ENCODE measurements at regions not wholly inside any gene's neighbourhood (a gene's known extent, or its start where the extent isn't known, plus 50 kb on each side); places are given as distances from the start of the nearest gene placed in this dataset.
A peak's percentile ranks its signal among the peaks of the same experiment; 100 is the strongest.
"Not testable (repeated sequence)": the region's sequence is repeated elsewhere in the genome, so short reads cannot be mapped to it uniquely, and the experiment has no call there.

GRCh38 chr5:98004463-98004862, 769.0 kb upstream of the RGMB start:
- WGBS, 2 experiments (ENCODE audit: low coverage in 1 of 2, low lambda C conversion rate in 2 of 2, missing lambda C conversion rate in 2 of 2): 97 to 100% methylated on average over 3 of the region's 3 CpGs
- H4K20me1 ChIP-seq (ENCODE audit: insufficient read depth): no peaks in the 10 kb centered on the region
- no peak overlapping the region for H3K9ac ChIP-seq
- H3K27ac ChIP-seq: no peak overlapping the region
- no peak overlapping the region for H3K4me2 ChIP-seq (ENCODE audit: unreplicated experiment)
- no peaks in the 10 kb centered on the region for H3K79me2 ChIP-seq (ENCODE audit: insufficient read depth)
- no peaks in the 10 kb centered on the region for H3K9me3 ChIP-seq (ENCODE audit: low read depth)
- in situ Hi-C loops (cut with MboI): no loop called here
- no peak overlapping the region for H2AFZ ChIP-seq
- H3F3A ChIP-seq (ENCODE audit: insufficient read depth): no peaks in the 10 kb centered on the region
- no peaks in the 10 kb centered on the region for H3K36me3 ChIP-seq (ENCODE audit: low read depth)
- H3K9me2 ChIP-seq (ENCODE audit: insufficient read depth): no peaks in the 10 kb centered on the region
- no peak for DNase-seq
- TF ChIP-seq EZH2 (IDR thresholded peaks at IDR 0.05; ENCODE audit: insufficient read depth, poor library complexity, severe bottlenecking) (no peak), EZH2phosphoT487 (IDR thresholded peaks at IDR 0.05; ENCODE audit: insufficient read depth, low read depth) (no peak)
- H3K4me3 ChIP-seq: no peak overlapping the region
- no peaks in the 10 kb centered on the region for H3K4me1 ChIP-seq (ENCODE audit: insufficient read depth)
- no peaks in the 10 kb centered on the region for H3K27me3 ChIP-seq (replicated peaks; ENCODE audit: insufficient read depth)

DNA sequence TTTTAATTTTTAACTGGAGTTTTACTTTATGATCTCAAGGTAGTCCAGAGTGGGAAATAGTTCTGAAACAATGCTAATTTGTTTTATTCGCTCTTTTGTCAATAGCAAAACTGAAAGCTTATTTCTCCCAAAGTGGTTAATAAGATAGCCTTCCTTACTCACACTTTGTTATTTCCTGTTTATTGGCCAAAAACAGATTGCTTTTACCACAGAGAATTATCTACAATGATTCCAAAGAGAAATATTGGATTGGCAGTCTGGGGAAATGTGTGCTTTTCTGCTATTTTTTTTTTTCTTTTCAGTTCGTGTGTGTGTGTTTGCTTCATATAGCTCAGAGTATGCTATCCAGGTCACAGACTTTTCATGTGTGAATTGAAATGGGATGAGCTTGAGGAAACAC, 756.7 kb upstream of the RGMB start:
- Histone ChIP-seq H3K4me2 (ENCODE audit: unreplicated experiment) (no peak overlapping the region), H3K27ac (no peak overlapping the region), H3K36me3 (ENCODE audit: low read depth) (no peaks in the 10 kb centered on the region), H4K20me1 (ENCODE audit: insufficient read depth) (no peaks in the 10 kb centered on the region), H3K4me3 (no peak overlapping the region), H3K9ac (no peak overlapping the region), H3F3A (ENCODE audit: insufficient read depth) (no peaks in the 10 kb centered on the region), H3K27me3 (replicated peaks; ENCODE audit: insufficient read depth) (no peaks in the 10 kb centered on the region), H2AFZ (peak overlapping the region; percentile 66), H3K9me3 (ENCODE audit: low read depth) (no peaks in the 10 kb centered on the region), H3K9me2 (ENCODE audit: insufficient read depth) (no peaks in the 10 kb centered on the region), H3K4me1 (ENCODE audit: insufficient read depth) (peaks cover 6% of the 10 kb centered on the region), H3K79me2 (ENCODE audit: insufficient read depth) (no peaks in the 10 kb centered on the region)
- 88 to 90% methylated on average over 2 of the region's 2 CpGs for WGBS, 2 experiments (ENCODE audit: low coverage in 1 of 2, low lambda C conversion rate in 2 of 2, missing lambda C conversion rate in 2 of 2)
- peak; percentile 2 for DNase-seq
- in situ Hi-C loops (cut with MboI): no loop called here
- TF ChIP-seq EZH2 (IDR thresholded peaks at IDR 0.05; ENCODE audit: insufficient read depth, poor library complexity, severe bottlenecking): no peak
- no peak for TF ChIP-seq EZH2phosphoT487 (IDR thresholded peaks at IDR 0.05; ENCODE audit: insufficient read depth, low read depth)

DNA sequence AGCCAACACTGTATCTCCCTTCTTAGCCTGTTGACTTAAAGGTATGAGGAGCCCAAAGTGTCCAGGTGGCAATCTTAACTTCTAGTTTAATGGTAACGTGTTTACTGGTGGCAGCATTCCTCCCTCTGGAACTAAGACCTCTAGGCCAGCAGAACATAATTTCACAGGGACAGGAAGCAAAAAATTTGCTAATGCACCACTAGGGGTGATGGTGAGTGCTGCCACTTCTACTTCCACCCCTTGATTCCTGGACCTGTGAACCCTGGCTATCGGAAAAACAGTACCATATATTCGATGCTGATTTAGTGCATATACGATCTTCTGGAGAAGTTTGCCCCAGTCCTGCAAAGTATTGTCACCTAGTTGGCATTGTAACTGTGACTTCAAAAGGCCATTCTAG, 743.2 kb upstream of the RGMB start:
- H2AFZ ChIP-seq; DNase-seq; H3K27ac ChIP-seq; H3K9me2 ChIP-seq (ENCODE audit: insufficient read depth); H3K4me3 ChIP-seq; H3K9ac ChIP-seq; H3K4me1 ChIP-seq (ENCODE audit: insufficient read depth); H3K79me2 ChIP-seq (ENCODE audit: insufficient read depth); in situ Hi-C loops (cut with MboI); H3K4me2 ChIP-seq (ENCODE audit: unreplicated experiment); H3K36me3 ChIP-seq (ENCODE audit: low read depth); H3F3A ChIP-seq (ENCODE audit: insufficient read depth); H3K9me3 ChIP-seq (ENCODE audit: low read depth); H3K27me3 ChIP-seq (replicated peaks; ENCODE audit: insufficient read depth); H4K20me1 ChIP-seq (ENCODE audit: insufficient read depth): not testable (repeated sequence)
- 84 to 87% methylated on average over 4 of the region's 4 CpGs for WGBS, 2 experiments (ENCODE audit: low coverage in 1 of 2, low lambda C conversion rate in 2 of 2, missing lambda C conversion rate in 2 of 2)

DNA sequence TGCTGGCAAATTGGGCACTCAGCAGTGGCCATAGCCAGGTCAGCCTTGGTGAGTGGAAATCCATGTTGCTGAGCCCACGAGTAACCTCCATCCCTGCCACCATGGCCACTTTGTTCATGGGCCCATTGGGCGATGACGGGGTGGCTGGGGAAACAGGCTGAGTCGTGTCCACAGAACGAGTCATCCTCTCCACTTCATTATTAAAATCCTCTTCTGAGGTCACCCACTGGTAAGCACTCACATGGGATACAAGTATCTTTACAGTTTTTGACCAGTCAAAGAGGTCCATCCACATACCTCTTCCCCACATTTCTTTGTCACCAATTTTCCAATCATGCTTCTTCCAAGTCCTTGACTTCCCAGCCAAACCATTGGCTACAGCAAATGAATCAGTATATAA, 742.4 kb upstream of the RGMB start:
- H3K4me3 ChIP-seq; H3K9ac ChIP-seq; H3K27me3 ChIP-seq (replicated peaks; ENCODE audit: insufficient read depth); H3K9me2 ChIP-seq (ENCODE audit: insufficient read depth); H3K9me3 ChIP-seq (ENCODE audit: low read depth); H2AFZ ChIP-seq; H3K36me3 ChIP-seq (ENCODE audit: low read depth); H4K20me1 ChIP-seq (ENCODE audit: insufficient read depth); H3K27ac ChIP-seq; H3K4me1 ChIP-seq (ENCODE audit: insufficient read depth); H3K79me2 ChIP-seq (ENCODE audit: insufficient read depth); in situ Hi-C loops (cut with MboI); H3K4me2 ChIP-seq (ENCODE audit: unreplicated experiment); H3F3A ChIP-seq (ENCODE audit: insufficient read depth): not testable (repeated sequence)
- 76 to 77% methylated on average over 5 of the region's 5 CpGs for WGBS, 2 experiments (ENCODE audit: low coverage in 1 of 2, low lambda C conversion rate in 2 of 2, missing lambda C conversion rate in 2 of 2)
- DNase-seq: peak; percentile 31

- no peak overlapping the region for H2AFZ ChIP-seq
- H3K9me2 ChIP-seq (ENCODE audit: insufficient read depth): peaks cover 3% of the 10 kb centered on the region; the same call in 1 of the 2 replicates
- 93 to 98% methylated on average over 3 of the region's 3 CpGs for WGBS, 2 experiments (ENCODE audit: low coverage in 1 of 2, low lambda C conversion rate in 2 of 2, missing lambda C conversion rate in 2 of 2)
- H3K4me1 ChIP-seq (ENCODE audit: insufficient read depth): peaks cover 6% of the 10 kb centered on the region; the same call in 1 of the 2 replicates
- DNase-seq: peak; percentile 2
- no peak overlapping the region for H3K9ac ChIP-seq
- in situ Hi-C loops (cut with MboI): no loop called here
- no peak overlapping the region for H3K27ac ChIP-seq
- H3K27me3 ChIP-seq (replicated peaks; ENCODE audit: insufficient read depth): no peaks in the 10 kb centered on the region
- H4K20me1 ChIP-seq (ENCODE audit: insufficient read depth): no peaks in the 10 kb centered on the region
- H3K4me3 ChIP-seq: no peak overlapping the region
- H3K79me2 ChIP-seq (ENCODE audit: insufficient read depth): no peaks in the 10 kb centered on the region
- no peak overlapping the region for H3K4me2 ChIP-seq (ENCODE audit: unreplicated experiment)
- TF ChIP-seq EZH2 (IDR thresholded peaks at IDR 0.05; ENCODE audit: insufficient read depth, poor library complexity, severe bottlenecking) (no peak), EZH2phosphoT487 (IDR thresholded peaks at IDR 0.05; ENCODE audit: insufficient read depth, low read depth) (no peak)
- H3F3A ChIP-seq (ENCODE audit: insufficient read depth): peaks cover 10% of the 10 kb centered on the region; the same call in 1 of the 2 replicates
- no peaks in the 10 kb centered on the region for H3K36me3 ChIP-seq (ENCODE audit: low read depth)
- H3K9me3 ChIP-seq (ENCODE audit: low read depth): no peaks in the 10 kb centered on the region
Measured at GRCh38 chr5:98031496-98031895, 742.0 kb upstream of the RGMB start.

Data from GM23248 (cell line).